ENCODE measurements at regions not wholly inside any gene's neighbourhood (a gene's known extent, or its start where the extent isn't known, plus 50 kb on each side); places are given as distances from the start of the nearest gene placed in this dataset.

- no peak for DNase-seq
Measured at GRCh38 chr2:147100406-147101035, 744.3 kb upstream of the ACVR2A start.

GRCh38 chr2:147099845-147100244, 745.0 kb upstream of the ACVR2A start:
- DNase-seq, result no peak

GRCh38 chr2:147098940-147099339, 745.9 kb upstream of the ACVR2A start:
- DNase-seq, result no peak

DNA sequence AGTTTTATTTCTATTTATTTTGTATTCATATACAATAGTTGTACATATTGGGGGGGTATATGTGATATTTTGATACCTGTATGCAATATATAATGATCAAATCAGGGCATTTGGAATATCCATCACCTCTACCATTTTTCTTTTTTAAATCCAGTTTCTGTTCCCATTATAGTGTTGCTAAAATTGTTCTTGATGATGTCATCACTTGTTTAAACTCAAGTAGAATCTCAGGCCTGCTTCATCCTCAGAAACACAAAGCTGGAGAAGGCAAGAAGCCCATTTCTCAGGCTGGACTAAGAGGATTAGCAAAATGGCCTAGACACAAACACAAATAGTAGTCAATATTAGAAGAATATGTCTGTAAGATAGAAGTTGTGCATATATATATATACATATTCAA, 747.1 kb upstream of the ACVR2A start:
- no peak for DNase-seq

GRCh38 chr2:147096671-147097070, 748.2 kb upstream of the ACVR2A start:
- no peak for DNase-seq

DNA sequence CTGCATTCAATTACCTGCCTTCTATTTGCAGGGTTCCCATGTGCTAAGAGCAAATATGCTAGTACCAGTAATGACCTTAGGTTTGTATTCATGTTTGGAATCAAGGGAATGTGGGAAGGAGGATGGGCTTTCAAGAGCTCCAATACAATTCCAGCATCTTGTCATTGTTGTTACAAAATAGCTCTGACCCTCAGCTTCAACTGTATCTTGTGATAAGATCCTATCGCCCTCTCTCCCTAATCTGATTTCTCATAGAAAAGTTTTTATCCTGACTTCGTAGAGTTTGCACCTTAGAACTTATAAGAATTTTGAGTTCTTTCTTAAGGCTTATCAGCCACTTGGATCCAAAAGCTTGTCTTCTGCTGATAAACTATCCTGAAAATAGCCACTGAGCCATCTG, 749.5 kb upstream of the ACVR2A start:
- DNase-seq, result no peak

DNA sequence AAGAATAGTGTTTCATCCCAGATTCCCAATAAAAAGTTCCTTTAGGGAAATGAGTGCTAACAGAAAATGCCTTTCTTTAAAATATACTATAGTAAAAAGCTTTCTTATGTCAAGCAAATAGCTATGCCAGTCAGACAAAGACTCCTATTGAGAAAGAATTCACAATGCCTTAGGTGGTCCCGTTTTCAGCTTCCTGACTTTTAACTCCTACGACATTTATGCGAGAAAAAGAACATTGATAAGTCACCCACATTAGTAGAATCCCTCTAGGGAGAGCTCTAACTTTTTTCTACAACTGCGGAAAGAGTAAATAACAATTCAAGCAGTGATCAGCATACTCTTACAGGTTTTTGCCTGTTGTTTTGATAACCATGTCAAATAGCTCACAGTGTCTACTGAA, 750.8 kb upstream of the ACVR2A start:
- DNase-seq, result no peak

DNA sequence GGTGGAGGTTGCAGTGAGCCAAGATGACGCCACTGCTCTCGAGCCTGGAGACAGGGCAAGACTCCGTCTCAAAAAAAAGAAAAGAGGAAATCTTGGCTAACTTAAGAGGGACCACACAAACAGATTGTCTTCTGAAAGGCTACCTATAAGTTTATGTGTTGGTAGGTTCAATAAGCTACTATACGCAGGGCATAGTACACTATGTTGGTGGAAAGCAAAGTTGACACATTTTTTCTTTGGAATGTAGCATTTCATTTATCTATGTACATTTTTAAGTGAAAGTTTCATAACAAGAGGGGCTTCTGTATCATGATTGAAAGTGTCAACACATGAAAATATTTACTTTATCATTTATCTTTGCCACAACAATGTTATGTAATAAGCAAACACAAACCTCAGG, 752.6 kb upstream of the ACVR2A start:
- DNase-seq, result no peak

DNA sequence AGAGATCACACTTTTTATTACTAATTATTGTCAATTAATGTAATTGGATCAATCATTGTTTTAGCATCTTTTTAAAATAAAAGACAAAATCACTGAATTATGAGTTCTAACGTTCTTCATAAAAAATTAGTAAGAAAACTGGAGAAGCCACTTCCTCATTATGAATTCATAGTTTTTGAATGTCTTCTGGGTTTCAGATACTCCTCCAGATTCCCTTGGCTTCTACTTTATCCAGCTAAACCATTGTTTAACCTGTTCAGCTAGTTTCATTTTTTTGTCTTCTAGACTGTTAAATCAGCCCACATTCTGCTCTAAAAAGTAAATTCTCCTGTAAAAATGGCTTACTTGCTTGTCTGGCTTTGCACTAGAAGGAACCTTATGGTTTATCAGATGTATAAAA, 753.4 kb upstream of the ACVR2A start:
- no peak for DNase-seq

GRCh38 chr2:147088871-147089270, 756.0 kb upstream of the ACVR2A start:
- DNase-seq, result no peak

DNA sequence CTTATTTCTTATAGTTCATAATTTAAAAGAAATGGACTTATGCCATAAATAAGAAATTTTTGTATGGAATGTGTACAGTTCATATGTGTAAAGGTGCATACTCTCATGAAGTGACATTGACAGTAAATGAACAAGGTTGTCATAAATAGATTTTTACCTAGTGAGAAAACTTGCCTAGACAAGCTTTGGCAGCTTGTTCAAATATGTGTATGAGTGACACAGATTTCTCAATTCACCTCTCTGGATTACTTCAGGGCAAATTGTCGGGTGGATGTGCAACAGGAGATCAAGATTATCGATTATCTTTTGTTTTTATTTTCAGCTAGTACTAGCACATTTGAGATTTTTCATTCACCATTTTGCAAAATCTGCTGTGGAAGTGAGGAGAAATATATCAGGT, 758.1 kb upstream of the ACVR2A start:
- no peak for DNase-seq

DNA sequence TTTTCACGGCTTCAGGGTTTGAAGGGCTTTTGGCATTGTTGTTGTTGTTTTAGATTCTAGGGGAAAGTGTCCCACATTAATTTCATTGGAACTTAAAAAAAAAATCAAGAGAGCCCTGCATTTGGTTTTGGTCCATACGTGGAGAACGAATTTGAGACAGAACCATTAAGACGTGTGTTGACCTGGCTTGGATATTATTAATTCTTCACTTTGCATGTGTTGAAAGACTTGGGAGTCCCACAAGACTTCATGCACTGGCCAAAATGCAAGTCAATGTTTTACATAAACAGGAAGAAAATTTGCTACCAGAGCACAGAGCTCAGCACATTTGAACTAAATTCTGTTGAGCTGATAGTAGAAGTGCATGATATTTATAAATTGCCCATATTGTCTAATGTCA, 761.2 kb upstream of the ACVR2A start:
- DNase-seq, result no peak

GRCh38 chr2:147082850-147083522, 761.8 kb upstream of the ACVR2A start:
- DNase-seq, result no peak

DNA sequence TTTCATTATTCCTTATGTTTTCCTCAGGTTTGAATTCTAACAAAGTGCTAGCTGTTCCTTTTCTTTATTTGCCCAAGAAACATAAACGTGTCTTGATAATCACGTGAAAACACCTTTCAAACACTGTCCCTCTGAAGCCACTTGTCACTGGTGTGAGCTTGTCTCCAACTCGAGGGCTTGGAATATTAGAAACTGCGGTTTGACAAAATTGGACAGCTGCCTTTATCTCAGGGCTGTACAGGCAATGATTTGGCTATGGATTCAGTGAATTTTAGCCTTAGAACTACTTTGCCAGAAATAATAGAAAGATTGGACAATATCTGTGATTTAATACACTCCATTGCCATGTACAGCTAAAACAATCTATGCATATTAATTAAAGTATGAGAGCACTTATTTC, 763.0 kb upstream of the ACVR2A start:
- no peak for DNase-seq

GRCh38 chr2:147076634-147077033, 768.2 kb upstream of the ACVR2A start:
- DNase-seq, result no peak

GRCh38 chr2:147068071-147068470, 776.8 kb upstream of the ACVR2A start:
- no peak for DNase-seq

DNA sequence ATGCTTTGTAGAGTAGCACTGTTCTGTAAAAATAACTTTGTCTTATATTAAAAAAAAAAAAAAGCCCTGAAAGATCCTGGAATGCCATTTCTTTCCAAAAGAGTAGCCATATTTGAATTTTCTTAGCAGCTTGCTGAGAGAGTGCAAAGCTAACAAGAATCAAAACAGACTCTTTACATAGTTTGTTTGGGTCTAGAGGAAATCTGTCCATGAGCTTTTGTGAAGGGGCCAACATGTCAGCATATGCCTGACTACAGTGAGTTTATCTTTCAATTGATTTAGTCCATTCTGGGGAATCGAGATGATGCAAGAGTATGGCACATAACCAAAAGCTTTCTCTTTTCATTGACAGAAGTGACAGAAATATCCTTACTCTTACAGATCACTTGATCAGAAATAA, 777.7 kb upstream of the ACVR2A start:
- DNase-seq, result no peak

- no peak for DNase-seq
Measured at GRCh38 chr2:147062073-147062472, 782.8 kb upstream of the ACVR2A start.

DNA sequence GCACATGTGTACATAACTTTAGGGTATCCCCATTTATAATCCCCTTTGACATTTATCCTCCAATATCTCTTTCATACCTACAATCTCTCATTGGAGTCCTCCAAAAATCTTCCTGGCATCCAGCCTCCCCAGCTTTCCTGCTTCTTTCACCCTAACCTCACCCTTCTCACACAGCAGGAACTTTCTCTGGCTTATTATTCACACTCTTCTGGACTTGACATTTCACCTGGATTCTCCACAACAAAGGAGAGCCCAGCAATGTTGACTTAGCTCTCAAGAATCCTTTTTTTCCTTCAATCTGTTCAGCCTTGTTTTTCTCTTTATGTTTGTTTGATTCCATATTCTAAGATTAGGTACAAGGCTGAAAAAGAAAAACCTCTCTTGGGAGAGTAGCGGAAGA, 783.6 kb upstream of the ACVR2A start:
- DNase-seq, result no peak

DNA sequence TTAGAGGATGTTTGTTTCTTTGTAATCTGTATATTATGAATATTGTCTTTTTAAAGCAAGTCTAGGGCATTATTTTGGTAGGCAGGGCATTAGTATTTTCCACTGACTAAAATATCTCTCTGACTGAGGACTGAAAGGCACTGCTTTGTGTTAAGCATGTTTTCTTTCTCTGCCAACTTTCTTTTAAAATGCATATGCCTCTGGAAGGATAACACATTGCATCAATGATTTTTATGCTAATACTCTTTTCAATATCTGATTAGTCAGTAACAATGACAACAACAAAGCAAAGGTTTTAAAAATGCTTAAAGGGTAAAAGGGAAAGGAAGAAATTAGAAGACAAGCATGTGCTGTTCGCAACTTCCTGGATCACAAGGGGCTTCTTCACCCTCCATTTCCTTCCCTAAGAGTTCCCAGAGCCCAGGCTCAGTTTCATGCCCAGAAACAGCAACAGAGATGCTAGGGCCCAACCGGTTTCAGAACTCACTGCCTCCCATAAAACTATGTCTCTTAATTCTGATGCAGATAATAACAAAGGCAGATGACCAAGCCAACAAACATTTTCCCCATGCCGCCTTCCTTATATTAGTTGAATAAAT, 786.8 kb upstream of the ACVR2A start:
- no peak for DNase-seq

- no peak for DNase-seq
Measured at GRCh38 chr2:147051814-147052213, 793.0 kb upstream of the ACVR2A start.

DNA sequence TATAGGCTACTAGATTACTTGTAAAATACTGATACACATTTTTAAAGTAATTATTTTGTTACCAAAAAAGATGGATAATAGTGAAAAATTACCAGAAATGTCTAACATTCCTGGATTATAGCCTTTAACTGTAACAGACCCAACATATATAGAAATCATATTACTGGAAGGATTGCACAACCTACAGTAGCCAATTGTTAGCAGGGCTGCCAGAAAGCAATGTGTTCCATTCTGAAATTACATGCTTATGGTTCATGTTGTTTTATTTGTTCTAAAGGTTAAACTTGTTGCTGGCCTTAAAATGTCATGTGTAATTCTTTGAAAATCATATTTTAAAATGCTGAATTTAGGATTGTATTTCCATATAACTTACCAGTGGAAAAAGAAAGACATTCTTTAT, 793.6 kb upstream of the ACVR2A start:
- no peak for DNase-seq

DNA sequence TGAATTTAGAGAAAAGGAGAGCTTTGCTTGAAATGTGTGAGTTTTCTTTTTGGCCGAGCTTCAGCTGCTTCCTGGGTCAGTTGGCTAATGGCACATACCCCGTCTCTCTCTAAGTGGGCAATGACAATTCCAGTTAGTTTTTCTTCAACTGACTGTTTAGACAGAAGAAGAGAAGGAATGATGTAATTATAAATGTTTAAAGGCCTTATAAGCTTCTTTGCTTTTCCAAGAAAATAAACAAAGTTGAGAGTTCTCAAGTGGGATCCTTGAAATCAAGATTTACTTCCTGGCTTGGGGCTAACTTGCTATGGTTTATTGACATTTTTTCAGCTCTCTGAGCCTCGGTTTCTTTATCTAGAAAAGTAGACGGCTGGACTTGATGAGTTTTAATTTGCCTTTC, 794.9 kb upstream of the ACVR2A start:
- DNase-seq, result no peak

- DNase-seq, result no peak
Measured at GRCh38 chr2:147046473-147046872, 798.4 kb upstream of the ACVR2A start.

DNA sequence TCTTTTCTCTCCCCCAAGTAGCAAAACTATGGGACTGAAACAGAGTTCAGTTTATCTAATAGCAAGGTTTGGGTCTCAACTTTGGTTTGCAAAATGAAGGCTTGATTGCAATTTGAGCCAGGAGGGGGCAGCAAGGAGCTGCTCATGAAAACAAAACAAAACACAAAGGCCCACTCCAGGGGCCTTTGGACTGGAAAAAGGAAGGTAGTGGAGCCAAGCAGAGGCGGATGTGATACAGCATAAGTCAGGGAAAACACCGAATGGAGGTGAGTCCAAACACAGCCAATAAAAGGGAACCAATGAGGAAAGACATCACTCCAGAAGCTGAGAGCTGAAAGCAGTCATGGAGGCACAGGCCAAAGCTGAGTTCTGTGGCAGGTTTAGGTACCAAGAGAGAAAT, 799.7 kb upstream of the ACVR2A start:
- DNase-seq, result no peak
